ENCODE measurements at regions not wholly inside any gene's neighbourhood (a gene's known extent, or its start where the extent isn't known, plus 50 kb on each side); places are given as distances from the start of the nearest gene placed in this dataset.

DNA sequence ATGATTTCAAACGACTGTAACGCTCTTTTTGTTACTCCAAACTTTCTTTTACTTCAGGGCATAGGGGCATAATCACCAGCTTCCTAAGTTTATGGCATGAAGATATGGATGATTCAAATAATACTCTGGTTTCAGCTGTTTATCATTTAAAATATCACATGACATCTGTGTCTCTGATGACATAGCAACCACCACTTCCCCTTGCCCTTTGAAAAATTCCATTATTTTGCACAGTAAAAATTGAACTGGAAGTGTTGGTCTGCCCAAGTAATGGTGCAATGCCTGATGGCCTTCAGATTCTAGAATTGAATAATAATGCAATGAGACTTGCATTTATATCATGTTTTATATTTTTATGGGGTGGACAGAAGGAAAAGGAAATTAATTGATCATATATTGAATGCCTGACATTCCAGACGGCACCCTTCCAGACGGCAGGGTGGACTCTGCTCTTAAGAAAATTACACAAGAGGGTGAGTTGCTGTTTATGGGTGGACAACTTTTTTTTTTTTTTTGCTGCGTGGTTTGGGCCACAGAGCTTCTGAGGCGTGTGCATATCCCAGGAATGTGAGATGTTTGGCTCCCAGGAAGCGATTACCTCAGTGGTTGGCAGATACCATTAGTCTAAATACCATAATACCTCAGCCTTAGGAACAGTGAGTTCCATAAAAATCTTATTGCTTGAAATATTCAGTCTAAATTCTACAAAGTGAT is 101.7 kb upstream of the ZNF521 start:
- in situ Hi-C loops (cut with MboI; ENCODE audit: low pct_unique_long_range_greater_than_20kb in 2 of 9, low sequenced_read_pairs in 9 of 9, unreplicated experiment in 9 of 9) = no loop called here
- Histone ChIP-seq H3K27ac (no peak overlapping the region), H3K4me1 (replicated peaks in 1 of 2) (peaks cover 14 to 35% of the 10 kb centered on the region in 2 donors), H3K4me3 (no peak overlapping the region)
- peak in 1 of 8 experiments; percentile 16 for ATAC-seq (replicated peaks in 6 of 8)
- WGBS, 10 experiments = 23 to 100% (median 87%) methylated on average over 2 to 6 of the region's 7 CpGs; no CpG with 5 or more reads in 2 of the 10 experiments

DNA sequence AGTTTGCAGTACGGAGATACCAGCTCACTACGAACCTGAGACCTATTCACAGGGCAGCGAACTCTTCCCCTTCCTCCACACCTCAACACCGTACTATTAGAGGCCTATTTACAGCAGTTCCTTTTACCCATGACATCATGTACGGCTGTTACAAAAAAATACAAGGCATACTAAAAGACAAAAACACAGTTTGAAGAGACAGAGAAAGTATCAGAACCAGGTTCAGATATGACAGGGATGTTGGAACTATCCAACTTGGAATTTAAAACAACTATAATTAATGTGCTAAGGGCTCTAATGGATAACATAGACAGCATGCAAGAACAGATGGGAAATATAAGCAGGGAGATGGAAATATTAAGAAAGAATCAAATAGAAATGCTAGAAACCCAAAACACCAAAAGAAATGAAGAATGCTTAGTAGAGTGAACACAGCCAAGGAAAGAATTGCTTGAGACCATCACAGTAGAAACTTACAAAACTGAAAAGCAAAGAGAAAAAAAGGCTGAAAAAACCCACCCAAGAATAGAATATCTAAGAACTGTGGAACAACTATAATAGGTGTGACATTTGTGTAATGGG is 99.2 kb upstream of the ZNF521 start:
- peaks cover 8 to 22% of the 10 kb centered on the region in 2 donors for H3K4me1 ChIP-seq (replicated peaks in 1 of 2)
- H3K27ac ChIP-seq = no peak overlapping the region
- WGBS, 10 experiments = 63 to 100% (median 93%) methylated on average over 1 to 5 of the region's 5 CpGs; no CpG with 5 or more reads in 2 of the 10 experiments
- in situ Hi-C loops (cut with MboI; ENCODE audit: low pct_unique_long_range_greater_than_20kb in 2 of 9, low sequenced_read_pairs in 9 of 9, unreplicated experiment in 9 of 9) = no loop called here
- no peak for ATAC-seq (replicated peaks in 6 of 8)
- H3K4me3 ChIP-seq = no peak overlapping the region

GRCh38 chr18:25449046-25449445 is 97.1 kb upstream of the ZNF521 start:
- no peak for ATAC-seq (replicated peaks in 6 of 8)
- Histone ChIP-seq H3K4me1 (replicated peaks in 1 of 2) (peaks cover 0 to 2% of the 10 kb centered on the region in 2 donors), H3K4me3 (no peak overlapping the region), H3K27ac (no peak overlapping the region)
- in situ Hi-C loops (cut with MboI; ENCODE audit: low pct_unique_long_range_greater_than_20kb in 2 of 9, low sequenced_read_pairs in 9 of 9, unreplicated experiment in 9 of 9) = no loop called here

DNA sequence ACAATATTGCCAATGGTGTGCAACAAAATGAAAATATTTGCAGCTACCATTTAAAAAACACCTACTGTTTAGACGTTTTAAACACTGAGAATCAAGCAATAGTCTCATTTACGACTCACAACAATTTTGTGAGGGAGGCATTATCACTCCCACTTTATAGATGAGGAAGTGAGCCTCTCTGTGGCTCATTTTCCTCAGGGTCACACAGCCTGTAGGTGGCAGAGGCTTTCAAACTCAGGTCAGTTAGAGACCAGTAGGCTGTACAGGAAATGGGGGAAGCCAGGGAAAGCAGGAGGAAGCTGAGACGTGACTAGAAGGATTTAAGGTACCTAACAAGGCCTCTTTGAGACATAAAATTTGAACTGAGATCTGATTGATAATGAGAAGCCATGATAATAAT is 95.0 kb upstream of the ZNF521 start:
- no peaks in the 10 kb centered on the region for H3K4me1 ChIP-seq (replicated peaks in 1 of 2)
- no peak overlapping the region for H3K4me3 ChIP-seq
- in situ Hi-C loops (cut with MboI; ENCODE audit: low pct_unique_long_range_greater_than_20kb in 2 of 9, low sequenced_read_pairs in 9 of 9, unreplicated experiment in 9 of 9) = no loop called here
- ATAC-seq (replicated peaks in 6 of 8) = no peak
- WGBS, 10 experiments = 18 to 86% (median 60%) methylated on average over 1 to 3 of the region's 3 CpGs; no CpG with 5 or more reads in 2 of the 10 experiments
- no peak overlapping the region for H3K27ac ChIP-seq

DNA sequence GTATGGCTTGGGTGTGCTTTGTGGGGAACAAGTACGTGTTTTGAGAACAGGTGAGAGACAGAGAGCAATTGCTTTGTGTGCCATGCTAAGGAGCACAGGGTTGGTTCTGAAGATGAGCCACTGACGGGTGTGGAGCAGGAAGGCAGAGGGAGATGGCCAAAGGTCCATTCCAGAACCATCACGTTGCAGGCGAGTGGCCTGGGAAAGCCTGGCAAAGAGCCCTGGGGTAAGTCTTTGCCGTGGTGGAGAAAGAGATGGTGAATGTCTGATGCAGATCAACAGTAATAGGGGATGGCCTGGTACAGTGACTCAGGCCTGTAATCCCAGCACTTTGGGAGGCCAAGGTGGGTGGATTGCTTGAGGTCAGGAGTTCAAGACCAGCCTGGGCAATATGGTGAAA is 93.5 kb upstream of the ZNF521 start:
- 17 to 90% (median 83%) methylated on average over 1 to 5 of the region's 5 CpGs; no CpG with 5 or more reads in 4 of the 10 experiments for WGBS, 10 experiments
- Histone ChIP-seq H3K4me3 (no peak overlapping the region), H3K27ac (no peak overlapping the region), H3K4me1 (replicated peaks in 1 of 2) (no peaks in the 10 kb centered on the region)
- no peak for ATAC-seq (replicated peaks in 6 of 8)
- in situ Hi-C loops (cut with MboI; ENCODE audit: low pct_unique_long_range_greater_than_20kb in 2 of 9, low sequenced_read_pairs in 9 of 9, unreplicated experiment in 9 of 9) = no loop called here

GRCh38 chr18:25443776-25444175 is 91.8 kb upstream of the ZNF521 start:
- no peak overlapping the region for H3K27ac ChIP-seq
- H3K4me1 ChIP-seq (replicated peaks in 1 of 2) = no peaks in the 10 kb centered on the region
- H3K4me3 ChIP-seq = no peak overlapping the region
- no peak for ATAC-seq (replicated peaks in 6 of 8)
- in situ Hi-C loops (cut with MboI; ENCODE audit: low pct_unique_long_range_greater_than_20kb in 2 of 9, low sequenced_read_pairs in 9 of 9, unreplicated experiment in 9 of 9) = no loop called here

- Histone ChIP-seq H3K4me1 (replicated peaks in 1 of 2) (no peaks in the 10 kb centered on the region), H3K27ac (no peak overlapping the region), H3K4me3 (no peak overlapping the region)
- in situ Hi-C loops (cut with MboI; ENCODE audit: low pct_unique_long_range_greater_than_20kb in 2 of 9, low sequenced_read_pairs in 9 of 9, unreplicated experiment in 9 of 9) = no loop called here
- ATAC-seq (replicated peaks in 6 of 8) = no peak
- WGBS, 10 experiments = 46 to 100% (median 88%) methylated on average over 1 to 3 of the region's 3 CpGs; no CpG with 5 or more reads in 2 of the 10 experiments
These were observed 83.3 kb upstream of the ZNF521 start for GRCh38 chr18:25435149-25435782.

- WGBS, 10 experiments = 0 to 100% (median 58%) methylated on average over 1 of the region's 2 CpGs; no CpG with 5 or more reads in 4 of the 10 experiments
- Histone ChIP-seq H3K4me3 (no peak overlapping the region), H3K27ac (no peak overlapping the region), H3K4me1 (replicated peaks in 1 of 2) (no peaks in the 10 kb centered on the region)
- in situ Hi-C loops (cut with MboI; ENCODE audit: low pct_unique_long_range_greater_than_20kb in 2 of 9, low sequenced_read_pairs in 9 of 9, unreplicated experiment in 9 of 9) = no loop called here
- peak in 2 of 8 experiments; percentile 64 to 89 for ATAC-seq (replicated peaks in 6 of 8)
These were observed 82.8 kb upstream of the ZNF521 start for GRCh38 chr18:25434745-25435144.

GRCh38 chr18:25433590-25433989 is 81.6 kb upstream of the ZNF521 start:
- in situ Hi-C loops (cut with MboI; ENCODE audit: low pct_unique_long_range_greater_than_20kb in 2 of 9, low sequenced_read_pairs in 9 of 9, unreplicated experiment in 9 of 9) = no loop called here
- Histone ChIP-seq H3K4me1 (replicated peaks in 1 of 2) (no peaks in the 10 kb centered on the region), H3K4me3 (no peak overlapping the region), H3K27ac (no peak overlapping the region)
- no peak for ATAC-seq (replicated peaks in 6 of 8)
- WGBS, 10 experiments = 18 to 100% (median 77%) methylated on average over 2 to 3 of the region's 3 CpGs; no CpG with 5 or more reads in 3 of the 10 experiments

DNA sequence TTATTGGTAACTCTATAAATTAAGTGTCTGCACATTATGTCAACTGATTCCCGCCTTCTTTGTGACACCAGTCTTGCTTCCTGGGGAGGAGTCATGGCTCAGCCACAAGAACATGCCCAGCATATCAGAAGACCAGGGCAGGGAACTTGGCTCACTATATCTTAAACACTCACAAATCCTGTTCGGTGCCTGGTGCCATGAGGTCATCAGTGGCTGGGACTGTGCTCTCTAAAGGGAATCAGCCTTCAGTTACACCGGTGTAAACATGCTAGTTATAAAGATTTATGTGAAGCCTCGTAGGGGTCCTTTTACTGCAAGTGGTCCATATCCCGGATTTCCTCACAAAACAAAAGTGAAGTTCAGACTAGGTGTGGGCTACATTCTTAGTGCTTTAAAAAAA is 73.1 kb upstream of the ZNF521 start:
- Histone ChIP-seq H3K4me3 (no peak overlapping the region), H3K27ac (no peak overlapping the region), H3K4me1 (replicated peaks in 1 of 2) (peaks cover 9 to 14% of the 10 kb centered on the region in 2 donors)
- peak in 6 of 8 experiments; percentile 32 to 82 (median 54) for ATAC-seq (replicated peaks in 6 of 8)
- 22 to 92% (median 65%) methylated on average over 1 to 5 of the region's 5 CpGs for WGBS, 10 experiments
- in situ Hi-C loops (cut with MboI; ENCODE audit: low pct_unique_long_range_greater_than_20kb in 2 of 9, low sequenced_read_pairs in 9 of 9, unreplicated experiment in 9 of 9) = no loop called here

- Histone ChIP-seq H3K27ac (no peak overlapping the region), H3K4me3 (no peak overlapping the region), H3K4me1 (replicated peaks in 1 of 2) (peaks cover 14 to 19% of the 10 kb centered on the region in 2 donors)
- ATAC-seq (replicated peaks in 6 of 8) = no peak
- WGBS, 10 experiments = 0 to 100% (median 43%) methylated on average over 1 to 2 of the region's 2 CpGs; no CpG with 5 or more reads in 1 of the 10 experiments
- in situ Hi-C loops (cut with MboI; ENCODE audit: low pct_unique_long_range_greater_than_20kb in 2 of 9, low sequenced_read_pairs in 9 of 9, unreplicated experiment in 9 of 9) = no loop called here
These were observed 71.8 kb upstream of the ZNF521 start for GRCh38 chr18:25423760-25424159.

DNA sequence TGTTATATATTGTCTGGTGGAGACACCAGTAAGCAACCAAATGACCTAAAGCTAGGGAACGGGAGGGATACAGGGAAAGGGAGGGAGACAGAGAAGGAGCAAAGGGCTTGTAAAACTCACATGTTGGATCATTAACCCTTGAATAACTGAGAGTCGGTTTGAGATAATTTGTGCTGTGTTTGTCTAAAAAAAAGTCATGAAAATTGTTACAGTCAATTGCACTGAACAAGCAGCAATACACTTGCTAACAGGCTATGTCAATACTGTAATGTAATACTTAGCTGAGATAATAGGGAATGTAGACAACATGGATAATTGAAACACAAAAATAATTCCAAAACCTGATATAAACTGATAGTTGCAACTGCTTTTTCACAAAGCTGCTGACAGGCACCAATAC is 71.3 kb upstream of the ZNF521 start:
- no peak for ATAC-seq (replicated peaks in 6 of 8)
- Histone ChIP-seq H3K4me3 (no peak overlapping the region), H3K27ac (no peak overlapping the region), H3K4me1 (replicated peaks in 1 of 2) (peaks cover 14 to 19% of the 10 kb centered on the region in 2 donors)
- in situ Hi-C loops (cut with MboI; ENCODE audit: low pct_unique_long_range_greater_than_20kb in 2 of 9, low sequenced_read_pairs in 9 of 9, unreplicated experiment in 9 of 9) = no loop called here
- WGBS, 10 experiments = 8 to 100% (median 65%) methylated on average over 1 to 2 of the region's 2 CpGs; no CpG with 5 or more reads in 1 of the 10 experiments

- Histone ChIP-seq H3K27ac (no peak overlapping the region), H3K4me1 (replicated peaks in 1 of 2) (peaks cover 14 to 19% of the 10 kb centered on the region in 2 donors), H3K4me3 (no peak overlapping the region)
- 67 to 100% (median 88%) methylated on average over 1 of the region's 1 CpG; no CpG with 5 or more reads in 5 of the 10 experiments for WGBS, 10 experiments
- in situ Hi-C loops (cut with MboI; ENCODE audit: low pct_unique_long_range_greater_than_20kb in 2 of 9, low sequenced_read_pairs in 9 of 9, unreplicated experiment in 9 of 9) = no loop called here
- no peak for ATAC-seq (replicated peaks in 6 of 8)
These were observed 70.3 kb upstream of the ZNF521 start for GRCh38 chr18:25422230-25422629.
